PC-9 (cell line): ENCODE measurements at regions not wholly inside any gene's neighbourhood (a gene's known extent, or its start where the extent isn't known, plus 50 kb on each side); places are given as distances from the start of the nearest gene placed in this dataset.

ENCODE experiments used
- EZH2 ChIP-seq: fragments of 200-600 bp; sonication (generic); IDR thresholded peaks from 2 replicates; pipeline ENCODE4 v1.8.0; 2017; ENCODE audit warnings: antibody characterized with exemption, low read depth
- TF ChIP-seq, protein P1 (sequence below): fragments of 200-600 bp; sonication (generic); conservative IDR thresholded peaks from 2 replicates; pipeline ENCODE4 v1.6.1; 2017; ENCODE audit warnings: mixed run types, antibody characterized with exemption, mild to moderate bottlenecking, moderate library complexity

DNA sequence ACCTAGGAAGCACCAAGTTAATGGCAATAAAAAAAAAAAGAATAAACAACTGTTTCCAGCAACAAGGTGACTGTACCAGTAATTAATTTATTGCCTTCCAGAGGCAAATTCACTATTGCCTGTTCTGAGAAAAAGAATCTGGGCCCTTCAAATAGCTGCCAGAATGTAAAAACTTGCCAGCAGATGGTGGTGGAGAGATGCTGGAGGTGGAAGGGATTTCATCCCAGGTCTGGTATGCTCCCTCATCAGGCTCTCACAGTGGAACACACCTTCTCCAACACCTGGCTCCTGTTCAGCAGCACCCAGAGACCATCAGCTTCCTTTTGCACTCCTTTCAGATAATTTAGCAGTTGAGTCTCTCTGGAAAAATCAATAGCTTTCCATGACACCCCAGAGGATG is 792.9 kb upstream of the ADAMTS5 start:
- TF ChIP-seq, protein P1, sequence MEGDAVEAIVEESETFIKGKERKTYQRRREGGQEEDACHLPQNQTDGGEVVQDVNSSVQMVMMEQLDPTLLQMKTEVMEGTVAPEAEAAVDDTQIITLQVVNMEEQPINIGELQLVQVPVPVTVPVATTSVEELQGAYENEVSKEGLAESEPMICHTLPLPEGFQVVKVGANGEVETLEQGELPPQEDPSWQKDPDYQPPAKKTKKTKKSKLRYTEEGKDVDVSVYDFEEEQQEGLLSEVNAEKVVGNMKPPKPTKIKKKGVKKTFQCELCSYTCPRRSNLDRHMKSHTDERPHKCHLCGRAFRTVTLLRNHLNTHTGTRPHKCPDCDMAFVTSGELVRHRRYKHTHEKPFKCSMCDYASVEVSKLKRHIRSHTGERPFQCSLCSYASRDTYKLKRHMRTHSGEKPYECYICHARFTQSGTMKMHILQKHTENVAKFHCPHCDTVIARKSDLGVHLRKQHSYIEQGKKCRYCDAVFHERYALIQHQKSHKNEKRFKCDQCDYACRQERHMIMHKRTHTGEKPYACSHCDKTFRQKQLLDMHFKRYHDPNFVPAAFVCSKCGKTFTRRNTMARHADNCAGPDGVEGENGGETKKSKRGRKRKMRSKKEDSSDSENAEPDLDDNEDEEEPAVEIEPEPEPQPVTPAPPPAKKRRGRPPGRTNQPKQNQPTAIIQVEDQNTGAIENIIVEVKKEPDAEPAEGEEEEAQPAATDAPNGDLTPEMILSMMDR, result no peak
- no peak for TF ChIP-seq EZH2
